ENCODE measurements at regions not wholly inside any gene's neighbourhood (a gene's known extent, or its start where the extent isn't known, plus 50 kb on each side); places are given as distances from the start of the nearest gene placed in this dataset.

- Mint-ChIP-seq H3K4me3 (no peak overlapping the region), H3K27ac (no peak overlapping the region), H3K9me3 (no peaks in the 10 kb centered on the region), H3K27me3 (ENCODE audit: insufficient read depth, low read depth, poor library complexity) (no peaks in the 10 kb centered on the region), H3K36me3 (ENCODE audit: low read depth) (no peaks in the 10 kb centered on the region), H3K4me1 (no peaks in the 10 kb centered on the region)
- Histone ChIP-seq H3K36me3 (ENCODE audit: insufficient read depth) (no peaks in the 10 kb centered on the region), H3K4me3 (no peak overlapping the region), H3K79me2 (replicated peaks; ENCODE audit: insufficient read depth) (no peaks in the 10 kb centered on the region), H3K27ac (ENCODE audit: low read depth) (no peak overlapping the region), H3K4me1 (ENCODE audit: insufficient read depth) (no peaks in the 10 kb centered on the region), H4K20me1 (replicated peaks; ENCODE audit: insufficient read depth) (no peaks in the 10 kb centered on the region), H3K27me3 (ENCODE audit: insufficient read depth) (no peaks in the 10 kb centered on the region), H2AFZ (no peak overlapping the region), H3K4me2 (no peak overlapping the region), H3K9me2 (ENCODE audit: insufficient read depth) (no peaks in the 10 kb centered on the region), H3F3A (replicated peaks; ENCODE audit: low read depth) (no peaks in the 10 kb centered on the region)
- TF ChIP-seq EZH2phosphoT487 (IDR thresholded peaks at IDR 0.05; ENCODE audit: unreplicated experiment) (no peak), ZNF114 (CRISPR knock-in tag; IDR thresholded peaks at IDR 0.05) (no peak), JUNB (IDR thresholded peaks at IDR 0.05; ENCODE audit: unreplicated experiment) (no peak), ETS1 (IDR thresholded peaks at IDR 0.05) (no peak), STAT1 (IDR thresholded peaks at IDR 0.05; ENCODE audit: unreplicated experiment) (no peak), NANOG (IDR thresholded peaks at IDR 0.05; ENCODE audit: borderline replicate concordance) (no peak), ZNF331 (CRISPR knock-in tag; IDR thresholded peaks at IDR 0.05; ENCODE audit: low read depth) (no peak), POLR2AphosphoS5 (IDR thresholded peaks at IDR 0.05; ENCODE audit: low read depth) (no peak)
- TF ChIP-seq, protein P1, sequence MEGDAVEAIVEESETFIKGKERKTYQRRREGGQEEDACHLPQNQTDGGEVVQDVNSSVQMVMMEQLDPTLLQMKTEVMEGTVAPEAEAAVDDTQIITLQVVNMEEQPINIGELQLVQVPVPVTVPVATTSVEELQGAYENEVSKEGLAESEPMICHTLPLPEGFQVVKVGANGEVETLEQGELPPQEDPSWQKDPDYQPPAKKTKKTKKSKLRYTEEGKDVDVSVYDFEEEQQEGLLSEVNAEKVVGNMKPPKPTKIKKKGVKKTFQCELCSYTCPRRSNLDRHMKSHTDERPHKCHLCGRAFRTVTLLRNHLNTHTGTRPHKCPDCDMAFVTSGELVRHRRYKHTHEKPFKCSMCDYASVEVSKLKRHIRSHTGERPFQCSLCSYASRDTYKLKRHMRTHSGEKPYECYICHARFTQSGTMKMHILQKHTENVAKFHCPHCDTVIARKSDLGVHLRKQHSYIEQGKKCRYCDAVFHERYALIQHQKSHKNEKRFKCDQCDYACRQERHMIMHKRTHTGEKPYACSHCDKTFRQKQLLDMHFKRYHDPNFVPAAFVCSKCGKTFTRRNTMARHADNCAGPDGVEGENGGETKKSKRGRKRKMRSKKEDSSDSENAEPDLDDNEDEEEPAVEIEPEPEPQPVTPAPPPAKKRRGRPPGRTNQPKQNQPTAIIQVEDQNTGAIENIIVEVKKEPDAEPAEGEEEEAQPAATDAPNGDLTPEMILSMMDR (conservative IDR thresholded peaks at IDR 0.05; ENCODE audit: low read depth in 2 of 2): no peak
- TF ChIP-seq, protein P2, sequence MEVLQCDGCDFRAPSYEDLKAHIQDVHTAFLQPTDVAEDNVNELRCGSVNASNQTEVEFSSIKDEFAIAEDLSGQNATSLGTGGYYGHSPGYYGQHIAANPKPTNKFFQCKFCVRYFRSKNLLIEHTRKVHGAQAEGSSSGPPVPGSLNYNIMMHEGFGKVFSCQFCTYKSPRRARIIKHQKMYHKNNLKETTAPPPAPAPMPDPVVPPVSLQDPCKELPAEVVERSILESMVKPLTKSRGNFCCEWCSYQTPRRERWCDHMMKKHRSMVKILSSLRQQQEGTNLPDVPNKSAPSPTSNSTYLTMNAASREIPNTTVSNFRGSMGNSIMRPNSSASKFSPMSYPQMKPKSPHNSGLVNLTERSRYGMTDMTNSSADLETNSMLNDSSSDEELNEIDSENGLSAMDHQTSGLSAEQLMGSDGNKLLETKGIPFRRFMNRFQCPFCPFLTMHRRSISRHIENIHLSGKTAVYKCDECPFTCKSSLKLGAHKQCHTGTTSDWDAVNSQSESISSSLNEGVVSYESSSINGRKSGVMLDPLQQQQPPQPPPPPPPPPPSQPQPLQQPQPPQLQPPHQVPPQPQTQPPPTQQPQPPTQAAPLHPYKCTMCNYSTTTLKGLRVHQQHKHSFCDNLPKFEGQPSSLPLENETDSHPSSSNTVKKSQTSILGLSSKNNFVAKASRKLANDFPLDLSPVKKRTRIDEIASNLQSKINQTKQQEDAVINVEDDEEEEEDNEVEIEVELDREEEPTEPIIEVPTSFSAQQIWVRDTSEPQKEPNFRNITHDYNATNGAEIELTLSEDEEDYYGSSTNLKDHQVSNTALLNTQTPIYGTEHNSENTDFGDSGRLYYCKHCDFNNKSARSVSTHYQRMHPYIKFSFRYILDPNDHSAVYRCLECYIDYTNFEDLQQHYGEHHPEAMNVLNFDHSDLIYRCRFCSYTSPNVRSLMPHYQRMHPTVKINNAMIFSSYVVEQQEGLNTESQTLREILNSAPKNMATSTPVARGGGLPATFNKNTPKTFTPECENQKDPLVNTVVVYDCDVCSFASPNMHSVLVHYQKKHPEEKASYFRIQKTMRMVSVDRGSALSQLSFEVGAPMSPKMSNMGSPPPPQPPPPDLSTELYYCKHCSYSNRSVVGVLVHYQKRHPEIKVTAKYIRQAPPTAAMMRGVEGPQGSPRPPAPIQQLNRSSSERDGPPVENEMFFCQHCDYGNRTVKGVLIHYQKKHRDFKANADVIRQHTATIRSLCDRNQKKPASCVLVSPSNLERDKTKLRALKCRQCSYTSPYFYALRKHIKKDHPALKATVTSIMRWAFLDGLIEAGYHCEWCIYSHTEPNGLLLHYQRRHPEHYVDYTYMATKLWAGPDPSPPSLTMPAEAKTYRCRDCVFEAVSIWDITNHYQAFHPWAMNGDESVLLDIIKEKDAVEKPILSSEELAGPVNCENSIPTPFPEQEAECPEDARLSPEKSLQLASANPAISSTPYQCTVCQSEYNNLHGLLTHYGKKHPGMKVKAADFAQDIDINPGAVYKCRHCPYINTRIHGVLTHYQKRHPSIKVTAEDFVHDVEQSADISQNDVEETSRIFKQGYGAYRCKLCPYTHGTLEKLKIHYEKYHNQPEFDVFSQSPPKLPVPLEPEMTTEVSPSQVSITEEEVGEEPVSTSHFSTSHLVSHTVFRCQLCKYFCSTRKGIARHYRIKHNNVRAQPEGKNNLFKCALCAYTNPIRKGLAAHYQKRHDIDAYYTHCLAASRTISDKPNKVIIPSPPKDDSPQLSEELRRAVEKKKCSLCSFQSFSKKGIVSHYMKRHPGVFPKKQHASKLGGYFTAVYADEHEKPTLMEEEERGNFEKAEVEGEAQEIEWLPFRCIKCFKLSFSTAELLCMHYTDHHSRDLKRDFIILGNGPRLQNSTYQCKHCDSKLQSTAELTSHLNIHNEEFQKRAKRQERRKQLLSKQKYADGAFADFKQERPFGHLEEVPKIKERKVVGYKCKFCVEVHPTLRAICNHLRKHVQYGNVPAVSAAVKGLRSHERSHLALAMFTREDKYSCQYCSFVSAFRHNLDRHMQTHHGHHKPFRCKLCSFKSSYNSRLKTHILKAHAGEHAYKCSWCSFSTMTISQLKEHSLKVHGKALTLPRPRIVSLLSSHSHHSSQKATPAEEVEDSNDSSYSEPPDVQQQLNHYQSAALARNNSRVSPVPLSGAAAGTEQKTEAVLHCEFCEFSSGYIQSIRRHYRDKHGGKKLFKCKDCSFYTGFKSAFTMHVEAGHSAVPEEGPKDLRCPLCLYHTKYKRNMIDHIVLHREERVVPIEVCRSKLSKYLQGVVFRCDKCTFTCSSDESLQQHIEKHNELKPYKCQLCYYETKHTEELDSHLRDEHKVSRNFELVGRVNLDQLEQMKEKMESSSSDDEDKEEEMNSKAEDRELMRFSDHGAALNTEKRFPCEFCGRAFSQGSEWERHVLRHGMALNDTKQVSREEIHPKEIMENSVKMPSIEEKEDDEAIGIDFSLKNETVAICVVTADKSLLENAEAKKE (CRISPR knock-in tag; IDR thresholded peaks at IDR 0.05): no peak
- no peak for DNase-seq (ENCODE audit: low spot score)
- ATAC-seq: no peak
Observed at GRCh38 chr7:118747473-118747872, 523.0 kb downstream of the ANKRD7 start.

Measured in GM23338 (cell line).